Lower lobe of right lung (tissue), 2 donors: ENCODE measurements at regions not wholly inside any gene's neighbourhood (a gene's known extent, or its start where the extent isn't known, plus 50 kb on each side); places are given as distances from the start of the nearest gene placed in this dataset.

Experiments used
- ATAC-seq, 2 donors: fragments of 200-7000 bp; cut with Tn5 transposase; one replicate each; pipeline ENCODE4 v1.9.1; 2020 to 2022; ENCODE audit warnings: mild to moderate bottlenecking in 2 of 2, moderate library complexity in 2 of 2
- DNase-seq: peaks from one replicate; pipeline ENCODE4 v3.0.0-alpha.2; 2020
- H3K27ac ChIP-seq: fragments of 200-600 bp; one replicate; pipeline ENCODE4 v1.8.0; 2022
- H3K27me3 ChIP-seq: fragments of 200-600 bp; one replicate; pipeline ENCODE4 v1.8.0; 2022; ENCODE audit warnings: low read depth
- H3K36me3 ChIP-seq: fragments of 200-600 bp; one replicate; pipeline ENCODE4 v1.8.0; 2022; ENCODE audit warnings: mild to moderate bottlenecking
- H3K4me1 ChIP-seq: fragments of 200-600 bp; one replicate; pipeline ENCODE4 v1.8.0; 2022
- H3K4me3 ChIP-seq: fragments of 200-600 bp; one replicate; pipeline ENCODE4 v1.8.0; 2022; ENCODE audit warnings: mild to moderate bottlenecking
- H3K9me3 ChIP-seq: fragments of 200-600 bp; one replicate; pipeline ENCODE4 v1.8.0; 2022
- intact Hi-C: fragments of 100-400 bp; cut with DNase I; formaldehyde crosslinking; loops from one replicate; pipeline ENCODE4 v1.11.0; 2022
- TF ChIP-seq, protein P1 (sequence below): fragments of 200-600 bp; IDR thresholded peaks from one replicate; pipeline ENCODE4 v1.8.0; 2022; ENCODE audit warnings: antibody characterized with exemption, mild to moderate bottlenecking
- donor health status: DM: no; HTN: yes; CAD: no; lungs with severe emphysema.

DNA sequence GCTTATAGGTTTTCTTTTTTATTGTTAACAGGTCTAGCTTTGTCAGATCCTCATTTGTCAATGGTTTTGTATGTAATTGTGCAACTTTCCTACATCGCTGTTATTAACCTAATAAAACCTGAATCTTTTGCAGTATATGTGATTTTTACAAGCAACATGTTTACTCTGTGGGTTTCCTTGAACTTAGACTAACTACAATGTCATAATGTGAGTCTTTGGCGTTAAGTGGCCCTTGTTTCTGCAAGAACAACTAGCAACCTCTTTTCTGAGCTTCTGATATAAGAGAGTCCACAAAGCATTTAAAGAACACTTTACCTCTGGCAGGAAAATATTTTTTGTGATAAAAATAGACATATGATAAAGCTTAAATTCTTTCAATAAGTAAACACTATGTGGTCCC, 230.3 kb upstream of the CFAP20DC start:
- Histone ChIP-seq H3K27ac (no peak overlapping the region), H3K9me3 (no peaks in the 10 kb centered on the region), H3K4me1 (no peaks in the 10 kb centered on the region), H3K4me3 (no peak overlapping the region), H3K36me3 (no peaks in the 10 kb centered on the region), H3K27me3 (no peaks in the 10 kb centered on the region)
- ATAC-seq, result no peak
- TF ChIP-seq, protein P1, sequence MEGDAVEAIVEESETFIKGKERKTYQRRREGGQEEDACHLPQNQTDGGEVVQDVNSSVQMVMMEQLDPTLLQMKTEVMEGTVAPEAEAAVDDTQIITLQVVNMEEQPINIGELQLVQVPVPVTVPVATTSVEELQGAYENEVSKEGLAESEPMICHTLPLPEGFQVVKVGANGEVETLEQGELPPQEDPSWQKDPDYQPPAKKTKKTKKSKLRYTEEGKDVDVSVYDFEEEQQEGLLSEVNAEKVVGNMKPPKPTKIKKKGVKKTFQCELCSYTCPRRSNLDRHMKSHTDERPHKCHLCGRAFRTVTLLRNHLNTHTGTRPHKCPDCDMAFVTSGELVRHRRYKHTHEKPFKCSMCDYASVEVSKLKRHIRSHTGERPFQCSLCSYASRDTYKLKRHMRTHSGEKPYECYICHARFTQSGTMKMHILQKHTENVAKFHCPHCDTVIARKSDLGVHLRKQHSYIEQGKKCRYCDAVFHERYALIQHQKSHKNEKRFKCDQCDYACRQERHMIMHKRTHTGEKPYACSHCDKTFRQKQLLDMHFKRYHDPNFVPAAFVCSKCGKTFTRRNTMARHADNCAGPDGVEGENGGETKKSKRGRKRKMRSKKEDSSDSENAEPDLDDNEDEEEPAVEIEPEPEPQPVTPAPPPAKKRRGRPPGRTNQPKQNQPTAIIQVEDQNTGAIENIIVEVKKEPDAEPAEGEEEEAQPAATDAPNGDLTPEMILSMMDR, result no peak
- intact Hi-C loops, result no loop called here
- no peak for DNase-seq

DNA sequence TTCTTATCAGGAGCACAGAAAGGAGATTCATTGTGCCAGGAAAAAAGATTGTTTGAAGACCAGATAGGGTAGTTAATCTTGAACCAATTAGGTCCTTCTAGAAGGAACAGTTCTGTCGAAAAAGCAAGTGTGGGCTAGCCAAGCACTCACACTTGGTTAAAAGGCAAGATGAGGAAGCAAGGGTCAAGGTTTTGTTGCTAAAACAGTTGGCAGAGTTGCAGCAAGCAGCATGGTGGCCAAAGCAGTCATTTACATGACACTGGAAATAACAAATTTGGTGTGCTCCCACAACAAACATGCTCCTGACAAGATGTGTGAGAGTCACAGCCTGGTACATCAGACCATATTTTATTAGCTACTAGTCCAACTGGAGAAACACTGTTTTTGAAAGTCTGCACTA, 228.0 kb upstream of the CFAP20DC start:
- H3K9me3 ChIP-seq, result no peaks in the 10 kb centered on the region
- H3K4me1 ChIP-seq, result no peaks in the 10 kb centered on the region
- intact Hi-C loops, result no loop called here
- H3K27me3 ChIP-seq, result no peaks in the 10 kb centered on the region
- H3K4me3 ChIP-seq, result no peak overlapping the region
- H3K36me3 ChIP-seq, result no peaks in the 10 kb centered on the region
- H3K27ac ChIP-seq, result no peak overlapping the region
- ATAC-seq (no peak), DNase-seq (no peak)
- TF ChIP-seq, protein P1, result no peak

DNA sequence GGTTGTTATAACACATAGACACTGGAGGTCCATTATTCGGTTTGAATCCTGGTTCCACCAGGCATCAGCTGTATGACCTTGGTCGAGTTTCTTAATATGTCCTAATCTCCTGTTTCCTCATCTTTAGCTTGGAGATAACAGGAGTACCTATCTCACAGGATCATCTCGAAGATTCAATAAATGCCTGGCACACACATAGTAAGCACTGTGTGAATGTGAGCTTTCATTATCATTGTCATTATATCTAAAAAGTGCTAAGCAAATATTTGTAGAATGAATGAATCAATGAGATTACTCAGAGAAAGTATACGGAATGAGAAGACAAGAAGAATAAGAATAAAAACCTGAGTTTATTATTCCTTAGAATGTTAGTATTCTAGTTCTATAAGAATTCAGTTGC, 227.4 kb upstream of the CFAP20DC start:
- TF ChIP-seq, protein P1, result no peak
- no peak overlapping the region for H3K27ac ChIP-seq
- no peaks in the 10 kb centered on the region for H3K36me3 ChIP-seq
- no peak overlapping the region for H3K4me3 ChIP-seq
- intact Hi-C loops, result no loop called here
- H3K4me1 ChIP-seq, result no peaks in the 10 kb centered on the region
- no peak for DNase-seq
- no peaks in the 10 kb centered on the region for H3K9me3 ChIP-seq
- no peak for ATAC-seq
- H3K27me3 ChIP-seq, result no peaks in the 10 kb centered on the region

DNA sequence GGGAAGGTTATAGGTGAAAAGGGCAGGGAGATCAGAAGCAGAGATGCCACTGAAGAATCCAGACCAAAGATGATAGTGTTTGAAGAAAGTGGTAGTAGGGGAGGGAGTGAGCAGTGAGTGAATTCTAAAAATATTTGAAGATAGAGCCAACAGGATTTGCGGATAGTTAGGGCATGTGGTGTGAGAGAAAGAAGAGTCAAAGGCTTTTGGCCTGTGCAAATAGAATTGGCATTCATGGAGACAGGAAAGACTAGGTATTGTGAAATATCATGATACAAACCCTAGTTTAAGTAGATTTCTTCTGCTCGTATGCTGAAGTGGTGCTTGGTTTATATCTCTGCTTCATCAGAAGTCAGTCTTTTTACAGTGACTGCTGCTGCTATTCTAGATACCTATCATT, 224.2 kb upstream of the CFAP20DC start:
- no peaks in the 10 kb centered on the region for H3K9me3 ChIP-seq
- DNase-seq (no peak), ATAC-seq (no peak)
- H3K27me3 ChIP-seq, result no peaks in the 10 kb centered on the region
- H3K4me3 ChIP-seq, result no peak overlapping the region
- H3K27ac ChIP-seq, result no peak overlapping the region
- no peaks in the 10 kb centered on the region for H3K36me3 ChIP-seq
- TF ChIP-seq, protein P1, result no peak
- intact Hi-C loops, result no loop called here
- H3K4me1 ChIP-seq, result no peaks in the 10 kb centered on the region

DNA sequence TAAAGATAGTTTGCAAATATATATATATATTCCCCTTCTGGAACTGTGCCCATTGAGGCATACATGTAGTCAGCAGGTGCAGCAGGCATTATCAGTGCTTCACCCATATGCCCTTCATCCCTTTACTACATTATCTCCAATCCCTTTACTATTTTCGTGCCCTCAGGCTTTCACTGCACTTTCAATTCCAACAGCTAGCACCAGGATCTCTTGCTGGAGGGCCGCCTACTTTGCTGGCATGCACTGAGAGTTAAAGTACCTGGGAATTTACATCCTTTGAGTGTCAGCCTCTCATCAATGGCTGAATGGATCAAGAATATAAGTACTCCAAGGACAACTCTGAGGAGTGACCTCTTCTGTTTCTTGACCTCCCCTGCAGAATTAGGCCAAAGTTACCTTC, 222.1 kb upstream of the CFAP20DC start:
- H3K4me1 ChIP-seq, result no peaks in the 10 kb centered on the region
- no peak overlapping the region for H3K27ac ChIP-seq
- no peaks in the 10 kb centered on the region for H3K9me3 ChIP-seq
- H3K36me3 ChIP-seq, result no peaks in the 10 kb centered on the region
- H3K27me3 ChIP-seq, result no peaks in the 10 kb centered on the region
- ATAC-seq (no peak), DNase-seq (no peak)
- no peak overlapping the region for H3K4me3 ChIP-seq
- intact Hi-C loops, result no loop called here
- TF ChIP-seq, protein P1, result no peak

DNA sequence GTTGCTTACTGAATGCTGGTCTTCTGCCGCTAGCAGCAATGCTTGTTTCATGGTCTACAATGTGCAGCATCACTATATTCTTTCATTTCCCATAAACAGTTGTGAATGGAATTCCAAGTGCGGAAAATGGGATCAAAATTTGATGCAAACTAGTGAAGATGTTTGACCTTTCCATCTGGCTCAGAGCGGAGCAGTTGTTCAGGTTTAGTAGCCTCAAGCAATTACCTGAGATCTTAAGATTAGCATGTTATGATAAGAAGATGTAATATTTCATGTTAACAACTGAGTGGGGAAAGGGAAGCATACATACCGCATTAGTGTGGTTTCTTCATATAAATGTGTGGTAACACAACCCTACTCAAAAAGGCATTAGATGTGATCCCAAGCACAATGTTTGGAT, 221.1 kb upstream of the CFAP20DC start:
- DNase-seq (no peak), ATAC-seq (no peak)
- intact Hi-C loops, result no loop called here
- TF ChIP-seq, protein P1, result no peak
- H3K4me1 ChIP-seq, result no peaks in the 10 kb centered on the region
- H3K36me3 ChIP-seq, result no peaks in the 10 kb centered on the region
- H3K4me3 ChIP-seq, result no peak overlapping the region
- no peaks in the 10 kb centered on the region for H3K27me3 ChIP-seq
- no peaks in the 10 kb centered on the region for H3K9me3 ChIP-seq
- H3K27ac ChIP-seq, result no peak overlapping the region
